ENCODE measurements at regions not wholly inside any gene's neighbourhood (a gene's known extent, or its start where the extent isn't known, plus 50 kb on each side); places are given as distances from the start of the nearest gene placed in this dataset.

- no peak for TF ChIP-seq CTCF (IDR thresholded peaks at IDR 0.05)
- TF ChIP-seq POLR2AphosphoS5 (IDR thresholded peaks at IDR 0.05), result no peak
- no peak for TF ChIP-seq POLR2A (IDR thresholded peaks at IDR 0.05)
- TF ChIP-seq EP300 (IDR thresholded peaks at IDR 0.05), result no peak
Measured at GRCh38 chr4:19205853-19206252, 1045.9 kb upstream of the SLIT2 start.
